Trophoblast cell (in vitro differentiated cells and primary cell): ENCODE measurements at regions not wholly inside any gene's neighbourhood (a gene's known extent, or its start where the extent isn't known, plus 50 kb on each side); places are given as distances from the start of the nearest gene placed in this dataset.

Source experiments
- DNase-seq, 2 donors: peaks; one replicate each; pipeline ENCODE4 v3.0.0-alpha.2; 2016
- H2AFZ ChIP-seq: 2 replicates; pipeline ENCODE4 v1.6.1; 2013; ENCODE audit warnings: low read length, moderate library complexity, mild to moderate bottlenecking; ENCODE audit not compliant: insufficient read depth, poor library complexity
- H2AK5ac ChIP-seq: 2 replicates; pipeline ENCODE4 v1.6.1; 2013; ENCODE audit warnings: mild to moderate bottlenecking, low read length
- H2BK120ac ChIP-seq: 2 replicates; pipeline ENCODE4 v1.6.1; 2013; ENCODE audit warnings: low read length, mild to moderate bottlenecking, moderate library complexity; ENCODE audit not compliant: insufficient read depth, poor library complexity
- H2BK12ac ChIP-seq: 2 replicates; pipeline ENCODE4 v1.6.1; 2013; ENCODE audit warnings: mild to moderate bottlenecking, low read length, moderate library complexity
- H2BK5ac ChIP-seq: 2 replicates; pipeline ENCODE4 v1.6.1; 2013; ENCODE audit warnings: low read length, low read depth, moderate library complexity, mild to moderate bottlenecking; ENCODE audit not compliant: poor library complexity
- H3K14ac ChIP-seq: 2 replicates; pipeline ENCODE4 v1.6.1; 2013; ENCODE audit warnings: mild to moderate bottlenecking, low read length
- H3K18ac ChIP-seq: 2 replicates; pipeline ENCODE4 v1.6.1; 2013; ENCODE audit warnings: mild to moderate bottlenecking, low read length
- H3K23ac ChIP-seq: 2 replicates; pipeline ENCODE4 v1.6.1; 2013; ENCODE audit warnings: low read length
- H3K27ac ChIP-seq: 2 replicates; pipeline ENCODE4 v1.5.1; 2013; ENCODE audit warnings: low read depth, mild to moderate bottlenecking, inconsistent platforms, low read length, moderate library complexity
- H3K27me3 ChIP-seq: 2 replicates; pipeline ENCODE4 v1.6.1; 2013; ENCODE audit warnings: inconsistent platforms, mild to moderate bottlenecking, low read length, moderate library complexity; ENCODE audit not compliant: insufficient read depth
- H3K36me3 ChIP-seq, 2 experiments: 1 replicate in 1 of 2; 2 replicates in 1 of 2; pipeline ENCODE4 v1.6.1; 2013; ENCODE audit warnings: low read length in 2 of 2, mild to moderate bottlenecking in 2 of 2, moderate library complexity in 1 of 2; ENCODE audit not compliant: insufficient read depth in 2 of 2, control insufficient read depth in 1 of 2
- H3K4ac ChIP-seq: 2 replicates; pipeline ENCODE4 v1.6.1; 2013; ENCODE audit warnings: low read depth, mild to moderate bottlenecking, low read length, moderate library complexity
- H3K4me1 ChIP-seq, 2 experiments: 1 replicate in 1 of 2; 2 replicates in 1 of 2; pipeline ENCODE4 v1.6.1; 2013; ENCODE audit warnings: low read length in 2 of 2, mild to moderate bottlenecking in 2 of 2, moderate library complexity in 1 of 2; ENCODE audit not compliant: insufficient read depth in 2 of 2, control insufficient read depth in 1 of 2
- H3K4me2 ChIP-seq: 2 replicates; pipeline ENCODE4 v1.6.1; 2013; ENCODE audit warnings: inconsistent platforms, mild to moderate bottlenecking, low read length, moderate library complexity
- H3K4me3 ChIP-seq: 2 replicates; pipeline ENCODE4 v1.5.1; 2013; ENCODE audit warnings: mild to moderate bottlenecking, low read depth, low read length, inconsistent platforms
- H3K79me1 ChIP-seq: one replicate; pipeline ENCODE4 v1.6.1; 2013; ENCODE audit warnings: low read length
- H3K79me2 ChIP-seq: 2 replicates; pipeline ENCODE4 v1.6.1; 2013; ENCODE audit warnings: low read length, mild to moderate bottlenecking; ENCODE audit not compliant: control insufficient read depth, insufficient read depth, poor library complexity
- H3K9ac ChIP-seq: 2 replicates; pipeline ENCODE4 v1.6.1; 2013; ENCODE audit warnings: mild to moderate bottlenecking, low read length
- H3K9me3 ChIP-seq: 2 replicates; pipeline ENCODE4 v1.6.1; 2013; ENCODE audit warnings: low read depth, mild to moderate bottlenecking, control low read depth, inconsistent platforms, low read length; ENCODE audit not compliant: insufficient read depth
- H4K12ac ChIP-seq: 2 replicates; pipeline ENCODE4 v1.6.1; 2013; ENCODE audit warnings: low read depth, mild to moderate bottlenecking, low read length, moderate library complexity
- H4K8ac ChIP-seq: 2 replicates; pipeline ENCODE4 v1.6.1; 2013; ENCODE audit warnings: low read depth, mild to moderate bottlenecking, low read length, moderate library complexity
- H4K91ac ChIP-seq: one replicate; pipeline ENCODE4 v1.6.1; 2013; ENCODE audit warnings: low read depth, mild to moderate bottlenecking, low read length, moderate library complexity
- WGBS: extraction: QIAGEN DNeasy Blood & Tissue Kit; methylation state at CpG from one replicate; pipeline ENCODE4 v1.1.7; 2013; ENCODE audit warnings: missing lambda C conversion rate; ENCODE audit not compliant: insufficient read length, insufficient coverage; ENCODE audit errors: extremely low coverage; 5-methylcytosine and 5-hydroxymethylcytosine counted together

GRCh38 chr3:72290859-72291638, 506.1 kb upstream of the PROK2 start:
- H3K4me1 ChIP-seq, result no peaks in the 10 kb centered on the region
- H4K8ac ChIP-seq, result no peak overlapping the region
- H2AK5ac ChIP-seq, result no peak overlapping the region
- H3K4me2 ChIP-seq, result no peak overlapping the region
- H3K9me3 ChIP-seq, result no peaks in the 10 kb centered on the region
- H3K79me2 ChIP-seq, result no peaks in the 10 kb centered on the region
- no peak overlapping the region for H3K27ac ChIP-seq
- H3K23ac ChIP-seq, result no peak overlapping the region
- H3K4ac ChIP-seq, result no peak overlapping the region
- H3K18ac ChIP-seq, result no peak overlapping the region
- no peak overlapping the region for H2BK120ac ChIP-seq
- no peak overlapping the region for H3K9ac ChIP-seq
- peak overlapping the region; percentile 13 for H3K4me3 ChIP-seq
- H2AFZ ChIP-seq, result no peak overlapping the region
- H2BK12ac ChIP-seq, result no peak overlapping the region
- H2BK5ac ChIP-seq, result no peak overlapping the region
- WGBS, result no CpG with 5 or more reads among the region's 10 CpGs
- no peak for DNase-seq
- H4K91ac ChIP-seq, result no peak overlapping the region
- no peaks in the 10 kb centered on the region for H3K36me3 ChIP-seq
- no peak overlapping the region for H4K12ac ChIP-seq
- no peak overlapping the region for H3K14ac ChIP-seq
- no peaks in the 10 kb centered on the region for H3K27me3 ChIP-seq
- no peaks in the 10 kb centered on the region for H3K79me1 ChIP-seq

DNA sequence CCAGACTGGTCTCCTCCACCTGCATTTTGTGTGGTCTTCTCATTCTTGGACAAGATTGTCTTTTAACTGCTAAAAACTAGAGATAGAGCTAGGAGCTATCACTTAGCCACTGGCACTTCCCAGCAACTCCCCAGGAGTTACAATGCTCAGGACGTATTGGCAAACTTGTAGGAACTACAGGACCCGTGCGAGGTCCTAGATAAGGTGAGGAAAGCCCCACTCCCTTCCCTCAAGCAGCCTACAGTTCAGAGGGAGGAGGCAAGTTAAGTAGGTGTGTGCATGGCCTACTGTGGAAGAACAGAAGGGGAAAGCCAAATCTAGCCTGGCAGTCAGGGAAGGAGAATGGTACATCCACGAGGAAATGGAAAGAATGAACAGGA, 504.7 kb upstream of the PROK2 start:
- H4K8ac ChIP-seq, result no peak overlapping the region
- no peaks in the 10 kb centered on the region for H3K79me2 ChIP-seq
- H2BK5ac ChIP-seq, result no peak overlapping the region
- no peaks in the 10 kb centered on the region for H3K4me1 ChIP-seq
- no peak overlapping the region for H2BK12ac ChIP-seq
- H4K12ac ChIP-seq, result no peak overlapping the region
- no peak overlapping the region for H2AFZ ChIP-seq
- no peak for DNase-seq
- H3K14ac ChIP-seq, result no peak overlapping the region
- no peak overlapping the region for H3K4ac ChIP-seq
- no peak overlapping the region for H3K9ac ChIP-seq
- H2AK5ac ChIP-seq, result no peak overlapping the region
- peak overlapping the region; percentile 25 for H3K23ac ChIP-seq
- H3K79me1 ChIP-seq, result no peaks in the 10 kb centered on the region
- H3K4me2 ChIP-seq, result no peak overlapping the region
- H3K18ac ChIP-seq, result no peak overlapping the region
- H2BK120ac ChIP-seq, result no peak overlapping the region
- no peak overlapping the region for H3K4me3 ChIP-seq
- H3K27me3 ChIP-seq, result no peaks in the 10 kb centered on the region
- no peaks in the 10 kb centered on the region for H3K9me3 ChIP-seq
- H3K27ac ChIP-seq, result no peak overlapping the region
- no peaks in the 10 kb centered on the region for H3K36me3 ChIP-seq
- no peak overlapping the region for H4K91ac ChIP-seq
- WGBS, result no CpG with 5 or more reads among the region's 4 CpGs

DNA sequence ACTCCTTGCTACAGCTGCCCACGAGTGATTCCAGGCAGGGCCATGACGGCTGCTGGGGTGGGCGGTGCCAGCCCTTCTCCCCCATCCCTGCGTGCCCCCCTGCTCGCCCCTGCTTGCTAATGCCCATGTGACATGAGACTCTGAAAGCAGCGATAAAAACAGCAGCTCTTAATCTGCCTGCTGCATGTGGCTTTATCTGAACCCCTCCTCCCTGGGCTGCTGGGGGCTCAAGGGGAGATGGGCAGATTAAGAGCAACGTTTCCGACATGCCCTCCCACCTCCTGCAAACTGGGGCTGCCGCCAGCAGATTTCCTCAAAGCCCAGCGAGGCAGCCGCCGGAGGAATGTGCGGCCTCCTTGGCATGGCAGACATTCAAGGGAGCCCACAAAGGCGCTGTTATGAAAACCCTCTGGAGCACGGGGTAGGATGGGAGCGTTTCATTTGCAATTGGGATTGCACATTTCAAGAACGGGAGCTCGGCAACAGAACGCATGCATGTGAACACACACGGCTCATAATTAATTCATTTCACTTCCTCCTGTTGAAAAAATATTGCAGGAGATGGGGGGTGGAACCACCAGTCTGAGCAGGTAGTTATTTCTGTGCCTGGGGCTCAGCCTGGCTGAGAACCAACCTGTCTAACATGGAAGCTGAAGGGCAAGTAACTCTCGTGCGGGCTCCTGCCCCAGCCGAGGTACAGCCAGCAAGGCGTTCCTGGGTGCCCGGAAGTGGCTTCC, 504.2 kb upstream of the PROK2 start:
- Histone ChIP-seq H3K9me3 (no peaks in the 10 kb centered on the region), H3K79me1 (no peaks in the 10 kb centered on the region), H2AK5ac (no peak overlapping the region), H3K4me1 (no peaks in the 10 kb centered on the region), H3K27ac (no peak overlapping the region), H2AFZ (no peak overlapping the region), H4K8ac (no peak overlapping the region), H3K4me2 (no peak overlapping the region), H3K14ac (no peak overlapping the region), H3K27me3 (no peaks in the 10 kb centered on the region), H3K4me3 (no peak overlapping the region), H3K18ac (no peak overlapping the region), H3K23ac (no peak overlapping the region), H3K79me2 (no peaks in the 10 kb centered on the region), H4K12ac (no peak overlapping the region), H2BK120ac (no peak overlapping the region), H4K91ac (no peak overlapping the region), H3K4ac (no peak overlapping the region), H2BK12ac (no peak overlapping the region), H3K9ac (no peak overlapping the region), H3K36me3 (no peaks in the 10 kb centered on the region), H2BK5ac (no peak overlapping the region)
- no CpG with 5 or more reads among the region's 25 CpGs for WGBS
- peak; percentile 51 to 66 for DNase-seq

DNA sequence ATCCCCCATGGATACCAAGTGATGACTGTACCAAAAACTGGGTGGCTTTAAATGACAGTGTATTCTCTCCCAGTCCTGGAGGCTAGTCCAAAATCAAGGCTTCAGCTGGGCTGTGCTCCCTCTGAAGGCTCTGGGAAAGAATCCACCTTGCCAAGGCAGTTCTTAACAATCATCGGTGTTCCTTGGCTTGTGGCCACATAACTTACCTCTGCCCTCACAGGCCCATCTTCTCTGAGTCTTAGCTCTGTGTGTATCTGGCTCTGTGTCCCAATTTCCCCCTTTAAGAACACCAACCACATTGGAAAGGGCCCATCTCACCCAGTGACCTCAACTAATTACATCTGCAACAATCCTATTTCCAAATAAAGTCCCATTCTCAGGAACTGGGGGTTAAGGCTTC, 503.0 kb upstream of the PROK2 start:
- Histone ChIP-seq H3K4ac (no peak overlapping the region), H3K4me2 (no peak overlapping the region), H3K4me3 (no peak overlapping the region), H2BK12ac (no peak overlapping the region), H2BK5ac (no peak overlapping the region), H3K79me1 (no peaks in the 10 kb centered on the region), H2AFZ (no peak overlapping the region), H3K27me3 (no peaks in the 10 kb centered on the region), H3K9ac (no peak overlapping the region), H3K4me1 (no peaks in the 10 kb centered on the region), H2AK5ac (no peak overlapping the region), H4K91ac (no peak overlapping the region), H2BK120ac (no peak overlapping the region), H3K23ac (no peak overlapping the region), H3K27ac (no peak overlapping the region), H3K14ac (no peak overlapping the region), H3K36me3 (no peaks in the 10 kb centered on the region), H4K8ac (no peak overlapping the region), H3K79me2 (no peaks in the 10 kb centered on the region), H3K9me3 (peaks cover under 1% of the 10 kb centered on the region), H4K12ac (no peak overlapping the region), H3K18ac (no peak overlapping the region)
- no CpG with 5 or more reads among the region's 1 CpG for WGBS
- DNase-seq, result no peak
